PFSK-1 (cell line): ENCODE measurements at regions not wholly inside any gene's neighbourhood (a gene's known extent, or its start where the extent isn't known, plus 50 kb on each side); places are given as distances from the start of the nearest gene placed in this dataset.

Source experiments
- FOXP2 ChIP-seq: optimal IDR thresholded peaks from 2 replicates; pipeline ENCODE3; 2011; ENCODE audit warnings: borderline replicate concordance, control low read depth, inconsistent platforms; ENCODE audit not compliant: insufficient read depth; ENCODE audit errors: extremely low read length, extremely low read depth
- POLR2AphosphoS5 ChIP-seq: IDR thresholded peaks from 2 replicates; pipeline ENCODE4 v1.6.1; 2012; ENCODE audit warnings: low read depth, mild to moderate bottlenecking, control low read depth, low read length, moderate library complexity
- SIN3A ChIP-seq: IDR thresholded peaks from 2 replicates; pipeline ENCODE4 v1.6.1; 2012; ENCODE audit warnings: mild to moderate bottlenecking, low read length, moderate library complexity, borderline replicate concordance; ENCODE audit not compliant: insufficient read depth
- TAF1 ChIP-seq: IDR thresholded peaks from 2 replicates; pipeline ENCODE4 v1.6.1; 2012; ENCODE audit warnings: low read length, control low read depth, borderline replicate concordance; ENCODE audit not compliant: insufficient read depth
- TF ChIP-seq, protein P1 (sequence below), 2 experiments: IDR thresholded peaks; 2 replicates each; pipeline versions ENCODE4 v1.6.1 to v1.8.0; 2011 to 2012; ENCODE audit warnings: low read depth in 2 of 2, low read length in 2 of 2, control low read depth in 1 of 2, inconsistent platforms in 1 of 2, mild to moderate bottlenecking in 1 of 2, moderate library complexity in 1 of 2; ENCODE audit not compliant: insufficient read depth in 1 of 2

DNA sequence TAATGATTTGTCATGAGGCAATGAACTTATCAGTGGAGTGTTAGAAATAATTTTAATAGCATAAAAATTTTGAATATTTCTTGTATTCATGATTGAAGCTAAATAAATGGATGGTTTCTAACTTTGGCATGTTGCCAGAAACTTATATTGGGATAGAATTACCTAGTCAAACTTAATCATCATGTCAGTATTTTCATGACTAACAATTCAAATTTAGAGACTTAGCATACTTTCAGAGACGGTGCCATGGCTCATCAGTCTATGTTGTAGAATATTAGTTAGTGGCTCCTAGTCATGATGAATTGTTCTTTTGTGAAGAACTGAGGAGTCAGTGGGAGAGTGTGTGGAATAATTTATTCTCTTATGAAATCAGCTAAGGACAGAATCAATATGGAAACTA, 599.6 kb upstream of the POT1 start:
- no peak for TF ChIP-seq TAF1
- no peak for TF ChIP-seq POLR2AphosphoS5
- TF ChIP-seq, protein P1, sequence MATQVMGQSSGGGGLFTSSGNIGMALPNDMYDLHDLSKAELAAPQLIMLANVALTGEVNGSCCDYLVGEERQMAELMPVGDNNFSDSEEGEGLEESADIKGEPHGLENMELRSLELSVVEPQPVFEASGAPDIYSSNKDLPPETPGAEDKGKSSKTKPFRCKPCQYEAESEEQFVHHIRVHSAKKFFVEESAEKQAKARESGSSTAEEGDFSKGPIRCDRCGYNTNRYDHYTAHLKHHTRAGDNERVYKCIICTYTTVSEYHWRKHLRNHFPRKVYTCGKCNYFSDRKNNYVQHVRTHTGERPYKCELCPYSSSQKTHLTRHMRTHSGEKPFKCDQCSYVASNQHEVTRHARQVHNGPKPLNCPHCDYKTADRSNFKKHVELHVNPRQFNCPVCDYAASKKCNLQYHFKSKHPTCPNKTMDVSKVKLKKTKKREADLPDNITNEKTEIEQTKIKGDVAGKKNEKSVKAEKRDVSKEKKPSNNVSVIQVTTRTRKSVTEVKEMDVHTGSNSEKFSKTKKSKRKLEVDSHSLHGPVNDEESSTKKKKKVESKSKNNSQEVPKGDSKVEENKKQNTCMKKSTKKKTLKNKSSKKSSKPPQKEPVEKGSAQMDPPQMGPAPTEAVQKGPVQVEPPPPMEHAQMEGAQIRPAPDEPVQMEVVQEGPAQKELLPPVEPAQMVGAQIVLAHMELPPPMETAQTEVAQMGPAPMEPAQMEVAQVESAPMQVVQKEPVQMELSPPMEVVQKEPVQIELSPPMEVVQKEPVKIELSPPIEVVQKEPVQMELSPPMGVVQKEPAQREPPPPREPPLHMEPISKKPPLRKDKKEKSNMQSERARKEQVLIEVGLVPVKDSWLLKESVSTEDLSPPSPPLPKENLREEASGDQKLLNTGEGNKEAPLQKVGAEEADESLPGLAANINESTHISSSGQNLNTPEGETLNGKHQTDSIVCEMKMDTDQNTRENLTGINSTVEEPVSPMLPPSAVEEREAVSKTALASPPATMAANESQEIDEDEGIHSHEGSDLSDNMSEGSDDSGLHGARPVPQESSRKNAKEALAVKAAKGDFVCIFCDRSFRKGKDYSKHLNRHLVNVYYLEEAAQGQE (IDR thresholded peaks at IDR 0.05; ENCODE audit: insufficient read depth in 1 of 2, low read depth in 2 of 2, low read length in 2 of 2): no peak
- no peak for TF ChIP-seq FOXP2
- no peak for TF ChIP-seq SIN3A
